A549 (cell line): ENCODE measurements at regions not wholly inside any gene's neighbourhood (a gene's known extent, or its start where the extent isn't known, plus 50 kb on each side); places are given as distances from the start of the nearest gene placed in this dataset.
"Not testable (repeated sequence)": the region's sequence is repeated elsewhere in the genome, so short reads cannot be mapped to it uniquely, and the experiment has no call there.

ENCODE experiments used
- ATAC-seq, 2 experiments: fragments of 200-7000 bp in 1 of 2; fragments of >200 bp in 1 of 2; cut with Nextera tagmentation in 1 of 2; cut with Tn5 transposase in 1 of 2; 3 replicates each; pipeline versions ENCODE4 v1.8.0 to v1.9.1; 2018 to 2020; ENCODE audit warnings: mild to moderate bottlenecking in 1 of 2, moderate library complexity in 1 of 2
- CTCF ChIA-PET: fragments of 300-600 bp; sonication (Branson Sonifier 250); formaldehyde crosslinking; extraction: SDS; loops from one replicate; lab custom pipeline; 2021; ENCODE audit warnings: antibody characterized with exemption, inconsistent platforms; lab: Yijun Ruan, JAX
- POLR2A ChIA-PET: fragments of 350-600 bp; formaldehyde crosslinking; extraction: SDS; loops from one replicate; lab custom pipeline; 2021; ENCODE audit warnings: antibody characterized with exemption, inconsistent platforms; lab: Yijun Ruan, JAX
- DNase-seq, 2 experiments: peaks; one replicate each; pipeline versions ENCODE4 v3.0.0 to v3.0.0-alpha.2; 2011 to 2016; ENCODE audit warnings: low read depth in 1 of 2, low spot score in 1 of 2
- FAIRE-seq: peaks from 2 replicates; lab custom pipeline; 2011; peaks lifted over from hg19 to GRCh38; lab: Jason Lieb, UNC
- H3K27ac ChIP-seq, 2 experiments: fragments of >200 bp; sonication (Bioruptor Twin); formaldehyde crosslinking; 3 replicates each; pipeline ENCODE4 v1.5.1; 2016 to 2017
- H3K4me1 ChIP-seq: fragments of >200 bp; sonication (Bioruptor Twin); formaldehyde crosslinking; 3 replicates; pipeline ENCODE4 v1.6.1; 2016
- H3K4me2 ChIP-seq: fragments of >200 bp; sonication (Bioruptor Twin); formaldehyde crosslinking; 3 replicates; pipeline ENCODE4 v1.6.1; 2016
- H3K4me3 ChIP-seq: fragments of >200 bp; sonication (Bioruptor Twin); formaldehyde crosslinking; 3 replicates; pipeline ENCODE4 v1.5.1; 2016
- H3K9me3 ChIP-seq: fragments of >200 bp; sonication (Bioruptor Twin); formaldehyde crosslinking; 3 replicates; pipeline ENCODE4 v1.6.1; 2016
- ZC3H11A ChIP-seq: fragments of 450-650 bp; IDR thresholded peaks from 2 replicates; pipeline ENCODE4 v1.6.1; 2014; ENCODE audit warnings: antibody characterized with exemption, mild to moderate bottlenecking
- WGBS: methylation state at CpG from one replicate; pipeline ENCODE4 v1.1.6; 2017; ENCODE audit errors: missing lambda C conversion rate; 5-methylcytosine and 5-hydroxymethylcytosine counted together

DNA sequence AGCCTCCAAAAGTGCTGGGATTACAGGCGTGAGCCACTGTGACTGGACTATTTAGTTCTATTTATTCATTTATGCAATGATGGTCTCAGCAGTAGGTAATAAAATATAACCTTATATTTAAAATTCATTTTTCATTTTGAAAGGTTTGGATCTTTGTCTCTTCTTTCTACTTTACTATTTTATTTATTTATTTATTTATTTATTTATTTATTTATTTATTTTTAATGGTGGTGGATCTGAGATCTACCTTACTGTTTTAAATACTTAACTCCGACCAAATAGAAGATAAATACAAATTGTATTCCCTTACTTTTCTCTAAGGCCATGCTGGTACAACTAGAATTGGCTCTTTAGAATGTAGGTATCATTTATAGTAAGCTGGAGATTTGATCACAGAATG, 159.9 kb upstream of the NBPF19 start:
- H3K4me2 ChIP-seq, POLR2A ChIA-PET, ATAC-seq, CTCF ChIA-PET, H3K9me3 ChIP-seq, H3K27ac ChIP-seq, DNase-seq, H3K4me3 ChIP-seq, H3K4me1 ChIP-seq, FAIRE-seq: not testable (repeated sequence)
- 48% methylated on average over 2 of the region's 2 CpGs for WGBS
- TF ChIP-seq ZC3H11A = peak; percentile 36

DNA sequence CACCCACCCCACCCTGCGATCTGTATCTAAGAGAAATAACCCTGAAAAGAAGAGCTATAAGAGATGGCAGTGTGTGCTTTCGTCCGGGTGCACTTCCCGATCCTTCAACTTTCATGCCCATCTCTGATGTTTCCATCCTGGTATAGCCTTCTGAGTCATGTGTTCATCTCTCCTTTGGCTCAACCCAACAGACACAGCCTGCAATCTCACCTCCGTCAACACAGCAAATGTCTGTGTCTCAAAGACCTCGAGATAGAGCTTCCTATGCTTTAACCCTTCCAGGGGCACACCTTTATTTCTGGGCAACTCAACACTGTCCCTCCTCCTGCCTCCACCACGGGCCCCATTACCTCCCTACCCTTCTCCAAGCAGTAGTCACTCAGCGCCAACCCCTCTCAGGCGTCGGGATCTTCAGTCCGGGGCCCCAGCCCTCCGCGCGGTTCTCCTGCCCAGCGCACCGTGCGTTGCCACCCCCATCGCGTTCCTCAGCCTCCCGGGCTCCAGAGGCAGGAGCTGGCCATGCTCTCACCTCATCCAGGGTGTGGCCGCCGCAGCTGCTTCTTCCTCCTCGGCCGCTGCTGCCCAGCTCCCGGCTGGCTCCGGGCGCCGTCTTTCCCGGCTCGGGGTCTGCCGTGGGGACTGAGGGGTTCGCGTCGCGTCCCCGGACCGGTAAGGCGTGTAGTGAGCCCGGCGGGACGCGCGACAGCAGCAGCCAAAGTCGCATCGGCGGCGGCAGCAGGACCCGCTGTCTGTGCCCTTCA, 153.7 kb upstream of the NBPF19 start:
- H3K4me3 ChIP-seq, H3K4me1 ChIP-seq, H3K4me2 ChIP-seq, POLR2A ChIA-PET, CTCF ChIA-PET, DNase-seq, FAIRE-seq, H3K9me3 ChIP-seq, H3K27ac ChIP-seq: not testable (repeated sequence)
- WGBS = no CpG with 5 or more reads among the region's 48 CpGs
- ATAC-seq = peak; percentile 82 to 84; a peak in 5 of 6 replicates

DNA sequence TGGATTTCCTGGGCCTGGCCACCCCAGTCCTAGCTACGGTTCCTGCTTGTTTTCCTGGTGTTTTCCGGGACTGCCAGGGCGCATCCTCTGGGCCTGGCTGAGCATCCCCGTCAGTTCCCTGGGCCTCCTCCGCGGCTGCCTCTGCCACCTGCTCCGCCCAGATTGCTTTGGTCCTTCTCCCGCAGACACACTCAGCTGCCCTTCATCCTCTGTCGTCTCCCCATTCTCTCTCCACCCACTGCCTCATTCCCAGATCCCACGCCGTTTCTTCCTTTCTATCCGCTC, 153.2 kb upstream of the NBPF19 start:
- H3K27ac ChIP-seq, H3K9me3 ChIP-seq, FAIRE-seq, CTCF ChIA-PET, DNase-seq, H3K4me3 ChIP-seq, H3K4me1 ChIP-seq, H3K4me2 ChIP-seq, POLR2A ChIA-PET: not testable (repeated sequence)
- no CpG with 5 or more reads among the region's 12 CpGs for WGBS
- peak; percentile 78 to 84 for ATAC-seq

DNA sequence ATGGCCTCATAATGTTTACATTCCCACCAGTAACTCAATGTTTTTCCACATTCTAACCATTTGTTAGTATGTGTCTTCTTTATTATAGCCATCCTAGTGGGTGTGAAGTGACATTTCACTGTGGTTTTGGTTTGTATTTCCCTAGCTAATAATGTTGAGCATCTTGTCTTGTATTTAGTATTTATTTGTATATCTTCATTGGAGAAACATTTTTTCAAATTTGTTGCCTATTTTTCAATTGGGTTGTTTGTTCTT, 144.8 kb upstream of the NBPF19 start:
- CTCF ChIA-PET, ATAC-seq, H3K27ac ChIP-seq, H3K4me2 ChIP-seq, H3K9me3 ChIP-seq, DNase-seq, H3K4me3 ChIP-seq, FAIRE-seq, POLR2A ChIA-PET, H3K4me1 ChIP-seq: not testable (repeated sequence)

DNA sequence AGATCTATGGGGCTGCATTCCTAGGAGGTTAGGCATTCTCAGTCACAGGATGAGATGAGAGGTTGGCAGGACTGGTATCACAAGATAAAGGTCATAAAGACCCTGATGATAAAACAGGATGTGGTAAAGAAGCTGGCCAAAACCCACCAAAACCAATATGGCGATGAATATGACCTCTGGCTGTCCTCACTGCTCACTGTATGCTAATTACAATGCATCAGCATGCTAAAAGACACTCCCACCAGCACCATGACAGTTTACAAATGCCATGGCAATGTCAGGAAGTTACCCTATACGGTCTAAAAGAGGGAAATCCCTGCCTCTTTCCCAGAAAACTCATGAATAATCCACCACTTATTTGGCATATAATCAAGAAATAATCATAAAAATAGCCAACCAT, 138.8 kb upstream of the NBPF19 start:
- POLR2A ChIA-PET, FAIRE-seq: not testable (repeated sequence)
- WGBS = no CpG with 5 or more reads among the region's 2 CpGs

DNA sequence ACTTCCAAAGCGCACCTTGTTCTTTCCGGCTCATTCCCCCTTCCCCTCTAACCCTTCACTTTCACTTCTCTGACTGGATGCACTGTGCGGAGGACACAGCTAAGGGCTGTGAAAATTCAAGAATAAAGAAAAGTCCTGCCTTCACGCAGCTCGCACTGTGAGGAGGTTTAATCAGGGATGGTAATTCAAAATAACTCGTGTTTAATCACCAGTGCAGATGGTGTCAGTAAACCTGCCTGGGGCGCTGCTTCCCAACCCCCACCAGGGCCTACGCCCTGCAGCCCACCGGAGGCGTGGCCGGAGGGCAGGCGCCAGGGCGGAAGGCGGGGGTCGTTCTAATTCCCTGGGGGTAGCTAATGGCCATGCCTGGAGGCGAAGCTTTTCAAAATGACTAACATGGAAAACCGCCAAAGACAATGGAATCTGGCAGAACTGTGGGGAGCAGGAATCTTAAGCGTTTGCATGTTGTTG, 136.6 kb upstream of the NBPF19 start:
- CTCF ChIA-PET = not testable (repeated sequence)

More for the DNA sequence above, 138.8 kb upstream of the NBPF19 start:
- H3K4me3 ChIP-seq, CTCF ChIA-PET, H3K4me2 ChIP-seq, H3K9me3 ChIP-seq, DNase-seq, H3K4me1 ChIP-seq, ATAC-seq, H3K27ac ChIP-seq: not testable (repeated sequence)

DNA sequence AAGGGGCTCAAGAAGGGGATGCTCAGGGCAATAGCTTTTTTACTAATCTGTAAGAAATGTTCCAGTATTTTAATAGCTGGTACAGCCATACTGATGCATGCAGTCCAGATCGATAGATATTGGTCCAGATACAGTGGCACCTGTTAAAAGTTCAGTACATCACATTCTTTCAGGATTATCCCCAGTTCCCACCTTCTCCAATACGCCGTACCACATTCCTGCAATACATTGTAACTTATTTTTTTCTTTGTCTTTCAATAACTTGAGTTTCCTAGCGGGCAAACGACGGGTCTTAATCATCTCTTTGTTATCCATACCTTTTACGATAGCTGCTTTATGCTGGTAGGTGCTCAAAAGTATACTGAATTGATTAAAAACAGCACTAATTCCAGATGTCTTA, 136.1 kb upstream of the NBPF19 start:
- ATAC-seq, FAIRE-seq, H3K4me1 ChIP-seq, H3K27ac ChIP-seq, H3K4me3 ChIP-seq, H3K4me2 ChIP-seq, H3K9me3 ChIP-seq, CTCF ChIA-PET, POLR2A ChIA-PET, DNase-seq: not testable (repeated sequence)
- WGBS = no CpG with 5 or more reads among the region's 7 CpGs

More for the DNA sequence above, 136.6 kb upstream of the NBPF19 start:
- DNase-seq, ATAC-seq, FAIRE-seq, POLR2A ChIA-PET, H3K27ac ChIP-seq, H3K9me3 ChIP-seq, H3K4me2 ChIP-seq, H3K4me3 ChIP-seq, H3K4me1 ChIP-seq: not testable (repeated sequence)
- no CpG with 5 or more reads among the region's 18 CpGs for WGBS

DNA sequence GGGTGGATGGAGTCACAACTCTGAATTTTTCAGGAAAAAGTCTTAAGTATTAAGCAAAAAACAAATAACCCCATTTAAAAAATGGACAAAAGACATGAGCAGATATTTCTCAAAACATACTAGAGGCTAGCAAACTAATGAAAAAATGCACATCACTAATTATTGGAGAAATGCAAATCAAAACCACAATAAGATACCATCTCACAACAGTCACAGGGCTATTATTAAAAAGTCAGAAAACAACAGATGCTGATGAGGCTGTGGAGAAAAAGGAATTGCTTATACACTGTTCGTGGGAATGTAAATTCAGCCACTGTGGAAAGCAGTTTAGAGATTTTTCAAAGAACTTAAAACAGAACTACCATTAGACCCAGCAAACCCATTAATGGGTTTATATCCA, 125.4 kb upstream of the NBPF19 start:
- WGBS = no CpG with 5 or more reads among the region's 1 CpG
- CTCF ChIA-PET, DNase-seq, ATAC-seq, FAIRE-seq, H3K27ac ChIP-seq, H3K9me3 ChIP-seq, H3K4me2 ChIP-seq, POLR2A ChIA-PET, H3K4me3 ChIP-seq, H3K4me1 ChIP-seq: not testable (repeated sequence)

DNA sequence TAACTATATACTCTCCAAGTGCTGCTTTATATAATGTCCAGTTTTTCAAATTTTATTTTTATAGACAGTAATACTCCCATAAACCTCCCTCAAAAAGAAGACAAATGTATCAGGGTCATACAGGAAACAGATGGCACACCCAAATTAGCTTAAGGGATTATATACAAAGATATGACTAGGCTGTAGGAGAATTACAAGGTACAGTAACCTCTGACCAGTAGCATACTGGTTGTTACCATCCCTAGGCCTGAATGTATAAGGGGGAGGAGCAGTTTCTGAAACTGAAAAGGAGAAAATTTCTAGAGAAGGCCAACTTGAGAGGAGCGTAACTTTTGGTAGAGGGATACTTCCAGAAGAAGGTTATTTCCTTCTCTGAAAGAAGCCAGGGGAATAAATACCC, 122.6 kb upstream of the NBPF19 start:
- H3K4me3 ChIP-seq, H3K4me1 ChIP-seq, ATAC-seq, DNase-seq, H3K4me2 ChIP-seq, CTCF ChIA-PET, FAIRE-seq, H3K9me3 ChIP-seq, POLR2A ChIA-PET, H3K27ac ChIP-seq: not testable (repeated sequence)
- WGBS = no CpG with 5 or more reads among the region's 1 CpG

DNA sequence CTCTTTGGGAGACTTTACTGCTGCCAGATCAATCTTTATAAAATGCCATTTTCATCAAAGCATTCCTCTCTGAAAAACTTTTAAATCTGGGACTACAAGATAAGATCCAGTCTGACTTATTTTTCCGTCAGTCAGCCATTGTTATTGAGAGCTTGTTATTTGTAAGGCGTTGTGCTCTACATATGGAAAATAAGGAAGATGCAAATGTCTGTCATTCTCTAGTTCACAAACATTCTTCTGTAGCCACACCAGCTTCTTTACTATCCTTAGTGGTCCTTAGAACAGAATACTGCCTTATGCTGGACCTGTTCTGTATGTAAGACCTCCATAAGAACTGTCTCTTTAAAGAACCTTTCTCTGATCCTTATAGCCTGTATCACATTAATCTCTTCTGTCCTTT, 120.3 kb upstream of the NBPF19 start:
- H3K4me1 ChIP-seq, H3K4me3 ChIP-seq, POLR2A ChIA-PET, H3K4me2 ChIP-seq, DNase-seq, H3K9me3 ChIP-seq, CTCF ChIA-PET, H3K27ac ChIP-seq, FAIRE-seq, ATAC-seq: not testable (repeated sequence)
- WGBS = no CpG with 5 or more reads among the region's 2 CpGs

DNA sequence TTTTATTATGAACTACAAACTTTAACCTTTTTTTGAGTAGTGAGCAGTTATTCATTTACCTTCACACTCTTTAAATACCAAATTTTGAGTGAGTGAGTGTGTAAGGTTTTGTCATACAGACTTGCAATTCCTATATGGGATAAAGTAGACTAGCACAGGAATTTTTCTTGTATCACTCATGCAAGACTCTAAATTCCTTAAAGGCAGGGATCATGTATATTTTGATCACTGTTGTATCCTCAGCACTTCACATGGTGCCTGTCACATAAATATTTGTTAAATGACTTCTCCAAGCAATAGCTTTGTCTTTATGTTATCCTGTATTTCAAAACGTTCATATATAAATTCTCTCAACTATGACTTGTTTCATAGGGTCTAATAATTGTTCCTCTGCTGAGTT, 119.1 kb upstream of the NBPF19 start:
- POLR2A ChIA-PET, FAIRE-seq, H3K4me3 ChIP-seq, H3K27ac ChIP-seq, CTCF ChIA-PET, DNase-seq, ATAC-seq, H3K4me2 ChIP-seq, H3K4me1 ChIP-seq, H3K9me3 ChIP-seq: not testable (repeated sequence)
- no CpG with 5 or more reads among the region's 1 CpG for WGBS

DNA sequence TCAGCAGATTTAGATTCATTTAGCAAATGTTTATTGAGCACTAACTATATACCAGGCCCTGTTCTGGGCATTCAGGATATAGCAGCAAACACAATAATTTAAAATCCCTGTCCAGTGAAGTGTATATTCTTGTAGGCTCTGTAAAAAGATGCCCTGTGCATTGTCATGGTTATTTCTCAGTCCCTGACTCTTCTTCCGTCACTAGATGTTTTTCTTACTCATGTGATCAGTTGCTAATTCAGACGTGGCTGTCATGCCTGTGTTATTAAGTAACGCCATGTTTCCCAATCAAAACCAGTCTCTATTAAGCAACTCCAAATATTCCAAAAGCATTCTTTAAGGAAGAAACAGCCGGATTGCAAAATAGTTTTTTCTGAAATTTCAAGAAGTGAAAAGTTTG, 118.7 kb upstream of the NBPF19 start:
- H3K27ac ChIP-seq, H3K9me3 ChIP-seq, CTCF ChIA-PET, POLR2A ChIA-PET, H3K4me2 ChIP-seq, DNase-seq, FAIRE-seq, H3K4me3 ChIP-seq, H3K4me1 ChIP-seq: not testable (repeated sequence)
- peak in 1 of 2 experiments; percentile 47; a peak in 1 of 6 replicates for ATAC-seq
- WGBS = no CpG with 5 or more reads among the region's 4 CpGs
